HG03457 (cell line): ENCODE measurements at regions not wholly inside any gene's neighbourhood (a gene's known extent, or its start where the extent isn't known, plus 50 kb on each side); places are given as distances from the start of the nearest gene placed in this dataset.
"Not testable (repeated sequence)": the region's sequence is repeated elsewhere in the genome, so short reads cannot be mapped to it uniquely, and the experiment has no call there.

Experiments
- ATAC-seq: cut with Tn5 transposase; IDR thresholded peaks from one replicate; pipeline ENCODE4 v1.9.1; 2021; ENCODE audit warnings: moderate number of reproducible peaks; ENCODE audit not compliant: unreplicated experiment

GRCh38 chr3:6249679-6250078 lies 611.2 kb upstream of the GRM7 start:
- ATAC-seq: no peak

GRCh38 chr3:6250167-6250566 lies 610.7 kb upstream of the GRM7 start:
- ATAC-seq: peak; percentile 88

DNA sequence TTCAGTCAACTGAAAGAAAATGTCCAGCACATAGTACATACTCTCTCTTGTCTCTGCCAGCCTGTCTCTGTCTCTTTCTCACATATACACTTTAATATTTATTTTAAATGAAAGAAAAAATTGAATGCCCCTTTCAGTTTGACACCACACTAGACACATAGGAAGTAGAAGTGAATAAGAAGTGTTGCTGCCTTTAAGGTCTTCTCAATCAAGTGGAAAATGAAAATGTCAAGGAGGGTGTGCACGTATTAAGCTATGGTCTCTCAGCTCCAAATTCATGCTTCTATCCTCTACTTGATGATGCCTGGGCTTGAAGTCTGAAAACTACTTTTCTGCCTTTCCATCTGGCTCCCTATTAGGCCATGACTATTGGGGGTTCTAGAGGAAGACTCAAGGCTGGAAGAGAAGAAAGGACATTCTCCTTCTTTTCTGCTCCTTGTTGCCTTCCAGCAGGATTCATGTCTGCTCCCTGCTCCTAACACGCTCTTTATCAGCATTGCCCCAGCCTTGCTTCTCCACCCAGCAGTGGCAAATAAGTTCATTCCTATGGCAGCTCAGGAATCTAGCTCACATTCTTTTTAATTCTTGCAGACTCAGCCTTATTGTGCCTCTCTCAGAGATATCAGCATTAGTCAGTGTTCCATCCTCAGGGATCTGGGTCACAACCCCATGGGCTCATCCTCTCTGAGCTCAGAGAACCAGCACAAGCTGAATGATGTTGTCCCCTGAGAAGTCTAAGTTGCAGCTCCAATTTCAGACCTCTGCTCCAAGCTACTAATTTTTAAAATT lies 609.1 kb upstream of the GRM7 start:
- ATAC-seq: no peak

GRCh38 chr3:6254490-6254889 lies 606.4 kb upstream of the GRM7 start:
- ATAC-seq: no peak

GRCh38 chr3:6255229-6255628 lies 605.7 kb upstream of the GRM7 start:
- no peak for ATAC-seq

DNA sequence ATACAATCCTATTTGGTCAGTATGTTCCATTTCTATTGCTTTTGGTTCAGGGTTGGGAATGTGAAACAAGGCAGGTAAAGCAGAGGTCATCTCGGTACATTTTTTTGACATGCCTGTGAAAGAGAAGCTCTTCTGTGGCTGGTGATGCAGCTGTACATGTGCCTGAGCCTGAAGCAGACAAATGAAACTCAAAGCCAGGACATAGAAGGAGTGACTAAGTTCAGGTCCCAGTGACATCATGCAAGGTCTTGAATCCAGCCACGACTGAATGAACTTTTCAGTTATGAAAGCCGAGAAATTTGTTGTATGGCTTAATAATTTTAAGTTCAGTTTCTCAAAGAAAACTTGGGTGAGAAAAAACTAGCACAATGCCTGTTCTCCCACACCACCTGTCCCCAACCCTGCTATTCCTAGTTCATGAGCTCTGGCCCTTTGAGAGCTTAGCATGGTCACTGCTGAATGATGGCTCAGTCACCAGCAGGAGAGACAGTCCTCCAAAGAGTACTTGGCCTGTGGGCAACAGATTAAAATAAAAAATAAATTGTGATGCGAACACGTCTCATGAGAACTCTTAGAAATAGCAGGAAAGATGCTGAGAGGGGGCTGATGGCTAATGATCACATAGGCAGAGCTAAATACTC lies 600.2 kb upstream of the GRM7 start:
- ATAC-seq: no peak

DNA sequence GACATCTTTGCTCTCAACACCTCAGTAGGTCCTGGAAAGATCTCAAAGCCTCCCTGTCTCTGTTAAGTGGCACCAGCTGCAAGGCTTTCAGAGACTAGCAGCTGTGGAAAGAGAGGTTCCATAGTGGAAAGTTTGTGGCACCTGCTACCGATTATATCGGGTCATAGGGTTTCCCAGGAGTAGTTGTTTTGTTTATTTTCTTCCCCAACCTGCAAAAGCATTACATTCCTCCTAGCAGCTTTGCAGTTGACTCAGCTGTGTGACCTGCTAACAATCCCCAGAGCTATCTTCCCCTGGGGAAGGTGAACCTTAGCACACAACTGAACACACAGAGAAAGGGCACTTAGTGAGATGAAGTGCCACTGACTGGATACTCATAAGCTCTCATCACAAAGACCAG lies 598.9 kb upstream of the GRM7 start:
- ATAC-seq: no peak

- ATAC-seq: no peak
These were observed 596.9 kb upstream of the GRM7 start for GRCh38 chr3:6264036-6264435.

GRCh38 chr3:6264906-6265305 lies 596.0 kb upstream of the GRM7 start:
- ATAC-seq: no peak

GRCh38 chr3:6266135-6266534 lies 594.8 kb upstream of the GRM7 start:
- ATAC-seq: no peak

- ATAC-seq: no peak
These were observed 587.0 kb upstream of the GRM7 start for GRCh38 chr3:6273878-6274277.

- ATAC-seq: no peak
These were observed 579.3 kb upstream of the GRM7 start for GRCh38 chr3:6281662-6282061.

DNA sequence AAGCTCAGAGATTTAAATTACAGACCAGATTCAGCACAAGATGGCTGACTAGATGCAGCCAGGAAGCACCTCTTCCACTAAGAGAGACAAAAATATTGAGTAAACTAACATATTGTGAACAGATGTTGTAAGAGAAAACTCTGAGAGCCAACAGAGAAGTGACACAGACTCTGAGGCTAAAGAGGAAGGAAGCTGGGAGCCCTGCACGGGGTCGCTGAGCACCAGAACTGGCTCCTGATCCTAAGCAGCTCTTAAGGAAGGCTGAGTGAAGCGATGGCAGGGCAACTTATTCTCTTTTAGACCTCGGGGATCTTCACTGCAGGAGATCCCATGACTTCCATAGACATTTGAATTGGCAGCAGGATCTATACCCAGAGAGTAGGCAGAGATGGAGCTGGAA lies 578.0 kb upstream of the GRM7 start:
- no peak for ATAC-seq

DNA sequence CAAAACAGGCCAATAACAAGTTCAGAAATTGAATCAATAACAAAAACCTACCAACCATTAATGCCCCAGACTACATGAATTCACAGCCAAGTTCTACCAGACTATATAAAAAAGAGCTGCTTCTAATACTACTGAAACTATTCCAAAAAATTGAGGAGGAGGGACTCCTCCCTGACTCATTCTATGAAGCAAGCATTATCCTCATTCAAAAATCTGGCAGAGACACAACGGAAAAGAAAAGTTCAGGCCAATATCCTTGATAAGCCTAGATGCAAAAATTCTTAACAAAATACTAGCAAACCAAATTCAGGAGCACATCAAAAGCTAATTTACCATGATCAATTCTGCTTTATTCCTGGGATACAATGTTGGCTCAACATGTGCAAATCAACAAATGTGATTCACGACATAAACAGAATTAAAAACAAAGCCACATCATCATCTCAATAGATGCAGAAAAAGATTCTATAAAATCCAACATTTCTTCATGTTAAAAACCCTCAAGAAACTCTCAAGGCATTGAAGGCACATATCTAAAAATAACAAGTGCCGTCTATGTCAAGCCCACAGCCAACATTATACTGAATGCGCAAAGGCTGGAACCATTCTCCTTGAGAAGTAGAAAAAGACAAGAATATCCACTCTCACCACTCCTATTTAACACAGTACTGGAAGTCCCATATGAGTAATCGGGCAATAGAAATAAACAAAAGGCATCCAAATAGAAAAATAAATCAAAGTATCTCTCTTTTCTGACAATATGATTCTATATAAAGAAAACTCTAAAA lies 573.6 kb upstream of the GRM7 start:
- no peak for ATAC-seq

DNA sequence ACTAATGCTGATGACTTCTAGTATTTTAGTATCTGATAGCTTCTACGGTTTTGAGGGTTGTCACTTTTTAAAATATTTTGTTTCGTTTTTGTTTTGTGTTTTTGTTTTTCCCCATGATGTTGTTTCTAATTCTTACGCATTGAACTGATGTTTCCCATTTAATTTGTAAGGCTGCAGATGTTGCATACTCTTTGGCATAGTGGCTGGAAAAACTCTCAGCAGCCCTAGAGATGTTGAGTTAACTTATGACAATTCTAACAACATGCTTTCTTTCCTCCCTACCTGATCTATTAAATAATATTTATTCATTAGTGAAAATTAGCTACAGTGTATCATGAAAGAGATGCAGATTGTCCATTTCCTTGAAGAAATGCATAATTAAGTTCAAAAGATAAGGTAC lies 559.3 kb upstream of the GRM7 start:
- ATAC-seq: no peak

DNA sequence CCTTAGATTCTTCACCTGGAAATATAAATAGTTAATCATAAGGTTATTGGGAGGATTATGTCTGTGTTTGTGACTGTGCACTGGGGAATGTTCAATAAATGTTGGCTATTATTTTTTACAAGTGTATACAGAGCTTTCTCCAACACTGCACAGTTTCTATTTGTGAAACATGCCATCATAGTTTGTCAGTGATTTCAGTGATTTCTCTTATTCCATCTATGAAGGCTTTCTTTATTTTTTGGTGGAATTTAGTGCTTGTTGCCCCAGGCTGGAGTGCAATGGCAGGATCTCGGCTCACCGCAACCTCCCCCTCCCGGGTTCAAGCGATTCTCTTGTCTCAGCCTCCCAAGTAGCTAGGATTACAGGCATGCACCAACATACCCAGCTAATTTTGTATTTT lies 545.0 kb upstream of the GRM7 start:
- ATAC-seq: no peak

- no peak for ATAC-seq
These were observed 538.9 kb upstream of the GRM7 start for GRCh38 chr3:6321999-6322398.

DNA sequence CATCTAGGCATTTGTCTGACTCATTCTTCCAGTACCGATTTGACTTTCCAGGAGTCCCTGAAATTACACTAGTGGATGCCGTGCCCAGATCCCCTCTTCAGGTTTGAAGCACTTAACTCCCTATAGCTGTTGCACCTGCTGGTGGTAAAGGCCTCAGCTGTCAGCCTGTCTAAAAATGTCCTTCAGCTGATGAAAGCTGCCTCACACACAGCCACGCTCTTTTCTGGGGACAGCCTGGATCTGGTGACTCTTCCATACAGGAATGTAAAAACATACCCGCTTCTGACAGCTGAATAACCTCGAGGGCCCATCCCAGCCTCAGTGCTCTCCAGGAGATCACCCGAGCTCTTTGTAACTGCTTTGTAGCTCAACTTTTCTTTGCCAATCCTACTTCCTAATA lies 534.1 kb upstream of the GRM7 start:
- ATAC-seq: no peak

- ATAC-seq: not testable (repeated sequence)
These were observed 520.0 kb upstream of the GRM7 start for GRCh38 chr3:6340980-6341325.

GRCh38 chr3:6351752-6352151 lies 509.2 kb upstream of the GRM7 start:
- no peak for ATAC-seq

DNA sequence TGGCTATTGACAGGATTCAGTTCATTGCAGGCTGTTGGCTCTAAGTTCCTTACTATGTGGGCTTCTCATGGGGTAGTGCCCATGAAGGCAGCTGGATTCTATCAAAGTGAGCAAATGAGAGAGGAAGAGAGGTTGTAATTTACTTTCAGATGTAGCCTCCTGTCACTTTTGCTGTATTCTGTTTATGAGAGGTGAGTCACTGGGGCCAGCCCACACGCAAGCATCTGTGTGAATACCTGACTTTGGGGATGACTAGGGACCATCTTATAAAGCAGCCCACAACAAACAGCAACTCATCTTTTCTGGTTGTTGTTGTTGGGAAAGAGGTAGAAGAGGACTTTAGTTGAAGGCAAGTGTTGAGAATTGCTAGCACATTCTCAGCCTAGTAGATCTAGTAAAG lies 506.3 kb upstream of the GRM7 start:
- no peak for ATAC-seq

DNA sequence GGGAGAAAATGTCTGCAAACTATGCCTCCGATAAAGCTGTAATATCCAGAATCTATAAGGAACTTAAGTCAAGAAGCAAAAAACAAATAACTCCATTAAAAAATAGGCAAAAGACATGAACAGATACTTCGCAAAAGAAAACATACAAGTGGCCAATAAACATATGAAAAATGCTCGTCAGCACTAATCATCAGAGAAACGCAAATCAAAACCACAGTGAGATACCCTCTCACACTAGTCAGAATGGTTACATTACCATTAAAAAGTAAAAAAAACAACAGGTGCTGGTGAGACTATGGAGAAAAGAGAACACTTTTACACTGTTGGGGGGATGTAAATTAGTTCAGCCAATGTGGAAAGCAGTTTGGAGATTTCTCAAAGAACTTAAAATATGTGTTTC lies 498.5 kb upstream of the GRM7 start:
- no peak for ATAC-seq
